ENCODE measurements at regions not wholly inside any gene's neighbourhood (a gene's known extent, or its start where the extent isn't known, plus 50 kb on each side); places are given as distances from the start of the nearest gene placed in this dataset.

GRCh38 chr20:50328996-50329898 lies 138.6 kb downstream of the CEBPB start:
- peaks cover 45% of the 10 kb centered on the region for H3K4me1 Mint-ChIP-seq (ENCODE audit: low read depth, unreplicated experiment)
- H3K36me3 Mint-ChIP-seq (ENCODE audit: insufficient read depth, unreplicated experiment), result no peaks in the 10 kb centered on the region
- no peak for TF ChIP-seq CTCF (IDR thresholded peaks at IDR 0.05; ENCODE audit: unreplicated experiment)
- DNase-seq, result no peak
- intact Hi-C loops (cut with micrococcal nuclease; ENCODE audit: unreplicated experiment), result no loop called here
- BruUV-seq (replicated peaks), result no TSS peak
- H3K9me3 Mint-ChIP-seq (ENCODE audit: low read depth, unreplicated experiment), result no peaks in the 10 kb centered on the region
- H3K4me3 Mint-ChIP-seq (ENCODE audit: low read depth, unreplicated experiment), result no peak overlapping the region
- CTCF ChIA-PET, result interaction anchor here (0.6 to 1.1 kb wide), 5 partner anchors 32 to 260 kb away, joined by 3 to 5 read pairs (median 5); no protein-coding TSS in a partner anchor
- H3K27me3 Mint-ChIP-seq (ENCODE audit: unreplicated experiment), result peaks cover 17% of the 10 kb centered on the region
- H3K27ac Mint-ChIP-seq (ENCODE audit: unreplicated experiment), result no peak overlapping the region

DNA sequence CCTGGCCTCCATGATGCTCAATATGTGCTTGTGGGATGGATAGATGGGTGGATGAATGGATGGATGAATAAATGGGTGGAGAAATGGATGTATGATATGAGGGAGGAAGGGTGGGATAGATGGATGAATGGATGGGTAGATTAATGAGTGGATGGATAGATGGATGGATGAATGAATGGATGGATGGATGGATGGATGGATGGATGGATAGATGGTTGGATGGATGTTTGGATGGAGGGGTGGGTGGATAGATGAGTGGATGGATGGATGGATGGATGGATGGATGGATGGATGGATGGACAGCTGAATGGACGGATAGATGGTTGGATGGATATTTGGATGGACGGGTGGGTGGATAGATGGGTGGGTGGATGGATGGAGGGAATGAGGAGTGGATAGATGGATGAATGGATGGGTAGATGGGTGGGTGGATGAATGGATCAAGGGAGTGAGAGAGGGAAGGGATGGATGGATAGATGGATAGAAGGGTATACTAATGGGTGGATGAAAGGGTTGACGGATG lies 139.4 kb downstream of the CEBPB start:
- CTCF ChIA-PET, result no interaction called here
- peaks cover 2% of the 10 kb centered on the region for H3K36me3 Mint-ChIP-seq (ENCODE audit: insufficient read depth, unreplicated experiment)
- no peak for DNase-seq
- intact Hi-C loops (cut with micrococcal nuclease; ENCODE audit: unreplicated experiment), result no loop called here
- H3K9me3 Mint-ChIP-seq (ENCODE audit: low read depth, unreplicated experiment), result no peaks in the 10 kb centered on the region
- no peak for TF ChIP-seq CTCF (IDR thresholded peaks at IDR 0.05; ENCODE audit: unreplicated experiment)
- H3K4me1 Mint-ChIP-seq (ENCODE audit: low read depth, unreplicated experiment), result peaks cover 50% of the 10 kb centered on the region
- H3K4me3 Mint-ChIP-seq (ENCODE audit: low read depth, unreplicated experiment), result peak overlapping the region; percentile 15
- H3K27me3 Mint-ChIP-seq (ENCODE audit: unreplicated experiment), result peaks cover 17% of the 10 kb centered on the region
- no peak overlapping the region for H3K27ac Mint-ChIP-seq (ENCODE audit: unreplicated experiment)
- no TSS peak for BruUV-seq (replicated peaks)

GRCh38 chr20:50330504-50331313 lies 140.1 kb downstream of the CEBPB start:
- BruUV-seq (replicated peaks), result no TSS peak
- CTCF ChIA-PET, result no interaction called here

More at GRCh38 chr20:50330504-50331313, 140.1 kb downstream of the CEBPB start:
- intact Hi-C loops (cut with micrococcal nuclease; ENCODE audit: unreplicated experiment), result no loop called here
- H3K4me3 Mint-ChIP-seq (ENCODE audit: low read depth, unreplicated experiment), result peak overlapping the region; percentile 15
- H3K36me3 Mint-ChIP-seq (ENCODE audit: insufficient read depth, unreplicated experiment), result peaks cover 5% of the 10 kb centered on the region
- H3K27me3 Mint-ChIP-seq (ENCODE audit: unreplicated experiment), result peaks cover 17% of the 10 kb centered on the region
- peak overlapping the region; percentile 16 for H3K27ac Mint-ChIP-seq (ENCODE audit: unreplicated experiment)
- peaks cover 54% of the 10 kb centered on the region for H3K4me1 Mint-ChIP-seq (ENCODE audit: low read depth, unreplicated experiment)
- DNase-seq, result peak; percentile 76
- no peaks in the 10 kb centered on the region for H3K9me3 Mint-ChIP-seq (ENCODE audit: low read depth, unreplicated experiment)
- TF ChIP-seq CTCF (IDR thresholded peaks at IDR 0.05; ENCODE audit: unreplicated experiment), result no peak
